ENCODE measurements at regions not wholly inside any gene's neighbourhood (a gene's known extent, or its start where the extent isn't known, plus 50 kb on each side); places are given as distances from the start of the nearest gene placed in this dataset.
"Not testable (repeated sequence)": the region's sequence is repeated elsewhere in the genome, so short reads cannot be mapped to it uniquely, and the experiment has no call there.

DNA sequence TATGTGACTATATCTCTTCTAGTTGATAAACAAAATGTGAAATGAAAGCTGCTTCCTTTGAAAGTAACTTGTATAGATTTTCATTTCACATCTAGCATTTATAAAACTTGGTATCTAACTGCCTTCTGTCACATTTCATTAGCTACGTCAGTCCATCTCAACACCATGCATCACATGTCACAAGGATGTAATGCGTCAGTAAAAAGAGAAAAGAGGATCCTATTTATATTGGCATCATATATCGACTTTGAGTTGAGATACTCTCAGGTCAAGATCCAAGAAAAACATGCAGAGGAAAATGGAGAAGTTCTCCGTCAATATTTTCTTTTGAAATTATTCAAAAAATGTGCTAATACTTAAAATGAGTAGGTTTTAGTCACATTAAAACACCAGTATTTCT is 1211.2 kb downstream of the EFNA5 start:
- no peak for DNase-seq (ENCODE audit: low read depth, low spot score)
- no peak for TF ChIP-seq CTCF (IDR thresholded peaks at IDR 0.05; ENCODE audit: insufficient read depth, low read length, missing control alignments)
- POLR2A ChIA-PET: no interaction called here
- H3K4me3 ChIP-seq (ENCODE audit: low read depth, low read length): no peak overlapping the region
- CTCF ChIA-PET: interaction anchor here (1.9 kb wide), 1 partner anchor 190 kb away, joined by 4 read pairs; no protein-coding TSS in a partner anchor

GRCh38 chr5:106454651-106455415 is 1215.9 kb downstream of the EFNA5 start:
- POLR2A ChIA-PET: no interaction called here
- DNase-seq (ENCODE audit: low read depth, low spot score): no peak
- H3K4me3 ChIP-seq (ENCODE audit: low read depth, low read length): no peak overlapping the region
- CTCF ChIA-PET: no interaction called here
- peak; percentile 11 for TF ChIP-seq CTCF (IDR thresholded peaks at IDR 0.05; ENCODE audit: insufficient read depth, low read length, missing control alignments)

DNA sequence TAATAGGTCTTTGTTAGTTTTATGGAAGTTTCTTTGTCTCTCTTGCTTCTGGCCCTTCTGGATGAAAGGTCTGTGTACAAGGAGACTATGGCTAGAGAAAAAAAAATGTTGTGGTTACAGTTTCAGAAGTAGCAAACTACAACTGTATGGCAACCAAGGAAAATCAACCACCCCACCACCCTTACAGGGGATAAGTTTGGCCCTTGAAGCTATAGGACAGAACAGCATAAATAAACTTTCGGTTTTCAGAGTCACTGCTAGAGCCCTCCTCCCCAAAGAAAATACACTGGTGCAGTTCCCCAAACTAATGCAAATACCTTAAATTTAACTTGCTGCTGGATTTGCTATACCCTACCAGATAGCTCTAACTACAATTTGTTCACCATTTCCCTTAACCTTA is 1216.7 kb downstream of the EFNA5 start:
- TF ChIP-seq CTCF (IDR thresholded peaks at IDR 0.05; ENCODE audit: insufficient read depth, low read length, missing control alignments): no peak
- H3K4me3 ChIP-seq (ENCODE audit: low read depth, low read length): no peak overlapping the region
- ChIA-PET POLR2A (no interaction called here), CTCF (no interaction called here)
- no peak for DNase-seq (ENCODE audit: low read depth, low spot score)

GRCh38 chr5:106451998-106452397 is 1218.7 kb downstream of the EFNA5 start:
- TF ChIP-seq CTCF (IDR thresholded peaks at IDR 0.05; ENCODE audit: insufficient read depth, low read length, missing control alignments): no peak
- CTCF ChIA-PET: interaction anchor here (1.2 kb wide), 1 partner anchor 183 kb away, joined by 3 read pairs; no protein-coding TSS in a partner anchor
- DNase-seq (ENCODE audit: low read depth, low spot score): no peak
- POLR2A ChIA-PET: no interaction called here
- no peak overlapping the region for H3K4me3 ChIP-seq (ENCODE audit: low read depth, low read length)

DNA sequence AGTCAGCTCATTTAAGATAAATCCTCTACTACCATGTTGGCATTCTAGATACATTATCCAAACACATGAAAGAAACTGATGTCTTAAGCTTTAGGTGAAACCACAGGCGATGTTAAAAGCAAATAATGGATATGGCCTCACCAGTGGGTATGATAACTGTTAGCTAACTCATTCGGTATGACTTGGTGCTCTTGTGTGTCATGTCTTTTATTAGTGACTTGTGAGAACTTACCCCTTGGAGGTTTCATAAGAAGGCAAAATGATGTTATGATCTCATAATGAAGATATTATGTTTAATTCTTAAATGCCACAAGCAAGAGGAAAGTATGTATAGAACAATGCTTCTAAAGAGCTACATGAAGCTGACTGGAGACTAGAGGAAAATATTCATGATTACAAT is 1227.0 kb downstream of the EFNA5 start:
- H3K4me3 ChIP-seq (ENCODE audit: low read depth, low read length): no peak overlapping the region
- DNase-seq (ENCODE audit: low read depth, low spot score): peak; percentile 7
- TF ChIP-seq CTCF (IDR thresholded peaks at IDR 0.05; ENCODE audit: insufficient read depth, low read length, missing control alignments): no peak
- ChIA-PET CTCF (no interaction called here), POLR2A (no interaction called here)

DNA sequence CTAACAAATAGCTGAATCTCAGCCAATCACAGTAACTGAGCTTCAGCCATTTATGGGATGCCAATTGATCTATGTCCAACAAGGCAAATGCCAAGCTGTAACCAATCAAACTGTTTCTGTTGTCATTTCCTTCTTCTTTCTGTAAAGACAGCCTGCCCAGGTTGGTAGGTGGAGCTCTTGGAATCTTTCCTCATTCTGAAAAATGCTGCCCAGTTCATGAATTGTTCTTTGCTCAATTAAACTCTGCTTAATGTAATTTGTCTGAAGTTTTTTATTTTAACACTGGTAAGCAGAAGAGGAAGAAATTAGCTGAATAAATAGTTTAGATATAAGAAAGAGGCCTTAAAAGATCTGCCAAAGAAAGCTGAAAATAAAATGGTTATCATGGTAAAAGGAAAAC is 1235.6 kb downstream of the EFNA5 start:
- DNase-seq (ENCODE audit: low read depth, low spot score): no peak
- ChIA-PET POLR2A (interaction anchor here (0.6 kb wide), 1 partner anchor 32 kb away, joined by 3 read pairs; no protein-coding TSS in a partner anchor), CTCF (no interaction called here)
- H3K4me3 ChIP-seq (ENCODE audit: low read depth, low read length): no peak overlapping the region
- TF ChIP-seq CTCF (IDR thresholded peaks at IDR 0.05; ENCODE audit: insufficient read depth, low read length, missing control alignments): no peak

DNA sequence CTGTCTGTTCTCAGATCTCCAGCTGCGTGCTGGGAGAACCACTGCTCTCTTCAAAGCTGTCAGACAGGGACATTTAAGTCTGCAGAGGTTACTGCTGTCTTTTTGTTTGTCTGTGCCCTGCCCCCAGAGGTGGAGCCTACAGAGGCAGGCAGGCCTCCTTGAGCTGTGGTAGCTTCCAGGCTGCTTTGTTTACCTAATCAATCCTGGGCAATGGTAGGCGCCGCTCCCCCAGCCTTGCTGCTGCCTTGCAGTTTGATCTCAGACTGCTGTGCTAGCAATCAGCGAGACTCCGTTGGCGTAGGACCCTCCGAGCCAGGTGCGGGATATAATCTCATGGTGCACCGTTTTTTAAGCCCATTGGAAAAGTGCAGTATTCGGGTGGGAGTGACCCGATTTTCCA is 1240.0 kb downstream of the EFNA5 start:
- H3K4me3 ChIP-seq (ENCODE audit: low read depth, low read length); POLR2A ChIA-PET; CTCF ChIA-PET; DNase-seq (ENCODE audit: low read depth, low spot score): not testable (repeated sequence)
